HCT116 (cell line): ENCODE measurements at regions not wholly inside any gene's neighbourhood (a gene's known extent, or its start where the extent isn't known, plus 50 kb on each side); places are given as distances from the start of the nearest gene placed in this dataset.

Experiments
- POLR2A ChIP-seq: IDR thresholded peaks from 2 replicates; pipeline ENCODE4 v1.7.0; 2011; ENCODE audit warnings: borderline replicate concordance; ENCODE audit not compliant: insufficient read depth, insufficient read length; ENCODE audit errors: extremely low read depth
- SRF ChIP-seq: IDR thresholded peaks from 2 replicates; pipeline ENCODE4 v1.6.1; 2012; ENCODE audit warnings: low read depth
- ZFX ChIP-seq: fragments of 450-650 bp; IDR thresholded peaks from 2 replicates; pipeline ENCODE4 v1.6.1; 2017
- TF ChIP-seq, protein P1 (sequence below), 3 experiments: fragments of 200-600 bp in 1 of 3; sonication (generic) in 1 of 3; IDR thresholded peaks in 2 of 3; conservative IDR thresholded peaks in 1 of 3; 2 replicates each; pipeline ENCODE4 v1.5.1; 2012 to 2017; ENCODE audit warnings: low read depth in 2 of 3, low read length in 2 of 3, antibody characterized with exemption in 1 of 3, borderline replicate concordance in 1 of 3, control low read depth in 1 of 3, mild to moderate bottlenecking in 1 of 3, mixed read lengths in 1 of 3, mixed run types in 1 of 3, moderate library complexity in 1 of 3; ENCODE audit not compliant: insufficient read depth in 1 of 3

GRCh38 chr4:3366893-3367775 is 74.3 kb downstream of the RGS12 start:
- TF ChIP-seq POLR2A (no peak), SRF (no peak), ZFX (no peak)
- TF ChIP-seq, protein P1, sequence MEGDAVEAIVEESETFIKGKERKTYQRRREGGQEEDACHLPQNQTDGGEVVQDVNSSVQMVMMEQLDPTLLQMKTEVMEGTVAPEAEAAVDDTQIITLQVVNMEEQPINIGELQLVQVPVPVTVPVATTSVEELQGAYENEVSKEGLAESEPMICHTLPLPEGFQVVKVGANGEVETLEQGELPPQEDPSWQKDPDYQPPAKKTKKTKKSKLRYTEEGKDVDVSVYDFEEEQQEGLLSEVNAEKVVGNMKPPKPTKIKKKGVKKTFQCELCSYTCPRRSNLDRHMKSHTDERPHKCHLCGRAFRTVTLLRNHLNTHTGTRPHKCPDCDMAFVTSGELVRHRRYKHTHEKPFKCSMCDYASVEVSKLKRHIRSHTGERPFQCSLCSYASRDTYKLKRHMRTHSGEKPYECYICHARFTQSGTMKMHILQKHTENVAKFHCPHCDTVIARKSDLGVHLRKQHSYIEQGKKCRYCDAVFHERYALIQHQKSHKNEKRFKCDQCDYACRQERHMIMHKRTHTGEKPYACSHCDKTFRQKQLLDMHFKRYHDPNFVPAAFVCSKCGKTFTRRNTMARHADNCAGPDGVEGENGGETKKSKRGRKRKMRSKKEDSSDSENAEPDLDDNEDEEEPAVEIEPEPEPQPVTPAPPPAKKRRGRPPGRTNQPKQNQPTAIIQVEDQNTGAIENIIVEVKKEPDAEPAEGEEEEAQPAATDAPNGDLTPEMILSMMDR (IDR thresholded peaks at IDR 0.05 in 2 of 3, conservative IDR thresholded peaks at IDR 0.05 in 1 of 3; ENCODE audit: borderline replicate concordance in 1 of 3, insufficient read depth in 1 of 3, low read depth in 2 of 3, low read length in 2 of 3) = no peak
